HG02973 (cell line): ENCODE measurements at regions not wholly inside any gene's neighbourhood (a gene's known extent, or its start where the extent isn't known, plus 50 kb on each side); places are given as distances from the start of the nearest gene placed in this dataset.
"Not testable (repeated sequence)": the region's sequence is repeated elsewhere in the genome, so short reads cannot be mapped to it uniquely, and the experiment has no call there.

Experiments used
- ATAC-seq: cut with Tn5 transposase; IDR thresholded peaks from one replicate; pipeline ENCODE4 v1.9.1; 2021; ENCODE audit warnings: moderate library complexity; ENCODE audit not compliant: unreplicated experiment

GRCh38 chr6:10343320-10343719, 71.6 kb downstream of the TFAP2A start:
- ATAC-seq = no peak

GRCh38 chr6:10341605-10342004, 73.3 kb downstream of the TFAP2A start:
- no peak for ATAC-seq

- no peak for ATAC-seq
Observed at GRCh38 chr6:10338151-10338550, 76.7 kb downstream of the TFAP2A start.

- ATAC-seq = not testable (repeated sequence)
Observed at GRCh38 chr6:10337376-10337775, 77.5 kb downstream of the TFAP2A start.

- ATAC-seq = no peak
Observed at GRCh38 chr6:10332111-10332510, 82.8 kb downstream of the TFAP2A start.

- ATAC-seq = no peak
Observed at GRCh38 chr6:10331334-10331968, 83.4 kb downstream of the TFAP2A start.

GRCh38 chr6:10330515-10330914, 84.4 kb downstream of the TFAP2A start:
- no peak for ATAC-seq

DNA sequence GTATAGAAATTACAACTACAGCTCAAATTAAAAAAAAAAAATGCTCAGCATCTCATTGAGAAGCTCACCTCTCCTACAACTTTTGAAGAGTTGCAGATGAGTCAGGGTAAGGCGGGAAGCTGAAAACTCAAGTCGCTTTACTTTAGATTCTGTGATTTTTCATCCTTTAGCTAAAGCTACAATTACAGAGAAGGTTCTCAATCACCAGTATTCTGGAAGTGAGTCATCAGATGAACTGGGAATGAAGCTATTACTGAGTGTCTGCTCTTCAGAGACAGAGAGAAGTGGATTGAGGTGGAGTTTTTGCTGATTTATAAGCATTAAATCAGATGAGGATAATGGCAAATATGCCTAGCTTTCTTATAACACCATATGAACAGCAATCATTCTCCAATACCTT, 91.9 kb downstream of the TFAP2A start:
- no peak for ATAC-seq

DNA sequence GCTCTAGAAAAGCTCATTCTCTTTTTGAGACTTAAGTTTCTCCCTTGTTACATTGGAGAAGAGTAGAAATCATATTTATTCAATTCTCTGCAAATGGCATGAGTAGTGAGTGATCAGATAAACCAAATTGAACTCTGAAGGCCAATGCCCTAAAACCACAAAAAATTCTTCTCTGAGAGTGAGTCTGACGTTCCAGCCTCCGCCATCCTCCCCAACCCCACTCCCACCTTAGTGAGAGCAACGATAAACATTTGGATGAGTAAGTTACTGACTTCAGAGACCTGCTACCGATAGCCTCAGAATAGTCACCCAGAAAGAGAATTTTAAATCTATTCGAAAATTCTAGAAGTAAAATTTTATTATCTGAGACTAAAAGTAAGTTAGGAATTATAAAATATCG, 94.6 kb downstream of the TFAP2A start:
- ATAC-seq = no peak

GRCh38 chr6:10316373-10316721, 98.5 kb downstream of the TFAP2A start:
- ATAC-seq = no peak

DNA sequence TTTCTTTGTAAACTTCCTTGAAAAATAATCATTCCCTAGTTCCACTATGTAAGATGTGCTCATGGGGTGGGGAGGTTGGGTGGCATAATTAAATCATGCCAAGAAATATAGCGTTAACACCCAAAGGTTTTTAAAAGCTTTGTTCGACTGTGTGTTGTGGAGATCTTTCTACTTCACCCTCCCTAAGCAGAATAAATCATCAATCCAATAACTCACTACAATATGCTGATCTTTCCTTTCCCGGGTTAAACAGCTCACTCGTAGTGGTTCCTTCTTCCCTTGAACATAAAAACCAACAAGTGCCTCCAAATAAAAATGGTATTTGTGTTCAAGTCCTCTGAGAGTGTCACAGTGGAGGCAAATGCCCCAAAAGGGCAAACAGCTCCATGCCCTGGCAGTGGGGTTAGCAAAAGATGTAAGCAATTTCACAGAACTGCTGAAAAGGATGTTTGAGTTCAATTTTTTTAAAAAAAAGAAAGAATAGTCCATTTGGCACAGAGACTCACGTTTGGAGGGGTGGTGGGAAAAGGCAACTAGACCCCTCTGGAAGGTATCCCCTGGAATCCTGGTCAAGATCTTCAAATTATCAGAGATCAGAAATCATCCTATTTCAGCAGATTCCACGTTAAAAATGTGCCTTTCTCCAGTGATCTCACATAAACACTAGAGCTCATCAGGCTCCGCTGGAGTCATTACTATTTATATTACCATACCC, 99.1 kb downstream of the TFAP2A start:
- no peak for ATAC-seq

DNA sequence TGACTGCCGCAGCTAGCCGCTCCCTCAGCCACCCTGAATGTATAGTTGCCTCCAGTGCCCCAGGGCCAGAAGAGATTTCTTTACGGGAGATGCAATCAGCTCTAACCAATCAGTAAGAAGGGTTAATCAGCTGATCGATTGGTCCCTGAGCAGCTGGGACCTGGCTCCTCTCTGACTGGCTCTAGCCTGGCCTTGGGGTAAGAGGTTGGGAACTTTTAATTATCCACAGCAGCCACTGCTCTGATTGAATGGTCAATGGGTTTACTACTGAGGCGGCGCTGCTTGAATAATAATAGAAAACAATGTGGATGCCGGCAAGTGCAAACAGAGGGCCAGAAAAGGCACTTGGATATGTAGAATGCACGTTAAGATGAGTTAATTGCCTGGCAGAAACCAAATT, 99.8 kb downstream of the TFAP2A start:
- ATAC-seq = no peak

- no peak for ATAC-seq
Observed at GRCh38 chr6:10314163-10314955, 100.5 kb downstream of the TFAP2A start.

DNA sequence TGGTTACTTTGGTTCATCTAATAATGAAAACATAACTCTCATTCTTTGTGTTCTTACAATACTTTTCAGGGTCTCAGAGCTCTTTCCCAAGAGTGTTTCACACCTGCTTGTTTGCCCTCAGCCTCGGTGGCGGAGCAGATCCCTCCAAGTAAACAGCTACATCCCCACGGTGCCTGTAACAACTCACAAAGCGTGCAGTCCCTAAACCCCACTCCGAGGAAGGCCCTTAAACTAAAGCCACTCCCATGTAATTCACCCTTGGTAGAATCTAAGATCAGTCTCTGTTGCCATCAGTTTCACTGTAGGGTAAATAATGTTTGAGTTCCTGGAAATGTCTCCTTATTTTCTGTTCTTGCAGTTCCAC, 101.1 kb downstream of the TFAP2A start:
- no peak for ATAC-seq

- no peak for ATAC-seq
Observed at GRCh38 chr6:10312445-10312844, 102.4 kb downstream of the TFAP2A start.

GRCh38 chr6:10311546-10312405, 103.1 kb downstream of the TFAP2A start:
- not testable (repeated sequence) for ATAC-seq

- ATAC-seq = no peak
Observed at GRCh38 chr6:10310826-10311225, 104.0 kb downstream of the TFAP2A start.

GRCh38 chr6:10310330-10310653, 104.6 kb downstream of the TFAP2A start:
- ATAC-seq = no peak

- ATAC-seq = no peak
Observed at GRCh38 chr6:10309457-10310329, 105.2 kb downstream of the TFAP2A start.

- ATAC-seq = no peak
Observed at GRCh38 chr6:10307476-10307875, 107.4 kb downstream of the TFAP2A start.
